Endothelial cell (in vitro differentiated cells): ENCODE measurements at regions not wholly inside any gene's neighbourhood (a gene's known extent, or its start where the extent isn't known, plus 50 kb on each side); places are given as distances from the start of the nearest gene placed in this dataset.
"Not testable (repeated sequence)": the region's sequence is repeated elsewhere in the genome, so short reads cannot be mapped to it uniquely, and the experiment has no call there.

Experiments used
- DNase-seq: peaks from one replicate; pipeline ENCODE4 v3.0.0; 2021; ENCODE audit warnings: low spot score
- H3K27ac Mint-ChIP-seq: one replicate; pipeline ENCODE4 v1.8.0; 2021; ENCODE audit warnings: mixed read lengths, inconsistent platforms; ENCODE audit not compliant: unreplicated experiment
- H3K27me3 Mint-ChIP-seq: one replicate; pipeline ENCODE4 v1.8.0; 2021; ENCODE audit warnings: mild to moderate bottlenecking, moderate library complexity, mixed read lengths, inconsistent platforms; ENCODE audit not compliant: unreplicated experiment
- H3K36me3 Mint-ChIP-seq: one replicate; pipeline ENCODE4 v1.8.0; 2021; ENCODE audit warnings: mild to moderate bottlenecking, low read depth, mixed read lengths, inconsistent platforms; ENCODE audit not compliant: unreplicated experiment
- H3K4me1 Mint-ChIP-seq: one replicate; pipeline ENCODE4 v1.8.0; 2021; ENCODE audit warnings: mild to moderate bottlenecking, mixed read lengths, inconsistent platforms; ENCODE audit not compliant: unreplicated experiment
- H3K4me3 Mint-ChIP-seq: one replicate; pipeline ENCODE4 v1.8.0; 2021; ENCODE audit warnings: mild to moderate bottlenecking, mixed read lengths, inconsistent platforms; ENCODE audit not compliant: unreplicated experiment
- H3K9me3 Mint-ChIP-seq: one replicate; pipeline ENCODE4 v1.8.0; 2021; ENCODE audit warnings: mixed read lengths, inconsistent platforms; ENCODE audit not compliant: unreplicated experiment
- TF ChIP-seq, protein P1 (sequence below): fragments of 200-600 bp; sonication (generic); IDR thresholded peaks from one replicate; pipeline ENCODE4 v1.5.0; 2021; ENCODE audit warnings: antibody characterized with exemption; ENCODE audit not compliant: unreplicated experiment

DNA sequence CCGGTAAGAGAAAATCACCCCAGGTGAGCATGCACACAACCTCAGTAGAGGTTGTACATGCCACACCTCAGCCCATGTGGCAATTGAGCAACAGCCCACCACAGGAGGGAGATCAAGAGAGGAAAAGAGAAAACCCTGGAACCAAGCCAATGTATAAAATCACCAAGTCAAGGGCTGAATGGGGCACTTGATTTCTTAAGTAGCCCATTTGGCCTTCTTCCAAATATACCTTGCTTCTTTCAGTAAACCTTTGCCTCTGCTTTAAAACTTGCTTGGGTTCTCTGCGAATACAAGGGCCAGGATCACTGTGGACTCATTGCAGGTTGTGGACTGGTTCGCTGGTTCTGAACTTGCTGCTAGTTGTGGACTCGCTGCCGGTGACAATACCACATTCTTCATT lies 1814.0 kb downstream of the PLA2G4A start:
- TF ChIP-seq, protein P1, sequence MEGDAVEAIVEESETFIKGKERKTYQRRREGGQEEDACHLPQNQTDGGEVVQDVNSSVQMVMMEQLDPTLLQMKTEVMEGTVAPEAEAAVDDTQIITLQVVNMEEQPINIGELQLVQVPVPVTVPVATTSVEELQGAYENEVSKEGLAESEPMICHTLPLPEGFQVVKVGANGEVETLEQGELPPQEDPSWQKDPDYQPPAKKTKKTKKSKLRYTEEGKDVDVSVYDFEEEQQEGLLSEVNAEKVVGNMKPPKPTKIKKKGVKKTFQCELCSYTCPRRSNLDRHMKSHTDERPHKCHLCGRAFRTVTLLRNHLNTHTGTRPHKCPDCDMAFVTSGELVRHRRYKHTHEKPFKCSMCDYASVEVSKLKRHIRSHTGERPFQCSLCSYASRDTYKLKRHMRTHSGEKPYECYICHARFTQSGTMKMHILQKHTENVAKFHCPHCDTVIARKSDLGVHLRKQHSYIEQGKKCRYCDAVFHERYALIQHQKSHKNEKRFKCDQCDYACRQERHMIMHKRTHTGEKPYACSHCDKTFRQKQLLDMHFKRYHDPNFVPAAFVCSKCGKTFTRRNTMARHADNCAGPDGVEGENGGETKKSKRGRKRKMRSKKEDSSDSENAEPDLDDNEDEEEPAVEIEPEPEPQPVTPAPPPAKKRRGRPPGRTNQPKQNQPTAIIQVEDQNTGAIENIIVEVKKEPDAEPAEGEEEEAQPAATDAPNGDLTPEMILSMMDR = no peak
- Mint-ChIP-seq H3K9me3 (no peaks in the 10 kb centered on the region), H3K36me3 (no peaks in the 10 kb centered on the region), H3K27ac (no peak overlapping the region), H3K4me1 (no peaks in the 10 kb centered on the region), H3K4me3 (no peak overlapping the region), H3K27me3 (no peaks in the 10 kb centered on the region)
- DNase-seq = no peak

DNA sequence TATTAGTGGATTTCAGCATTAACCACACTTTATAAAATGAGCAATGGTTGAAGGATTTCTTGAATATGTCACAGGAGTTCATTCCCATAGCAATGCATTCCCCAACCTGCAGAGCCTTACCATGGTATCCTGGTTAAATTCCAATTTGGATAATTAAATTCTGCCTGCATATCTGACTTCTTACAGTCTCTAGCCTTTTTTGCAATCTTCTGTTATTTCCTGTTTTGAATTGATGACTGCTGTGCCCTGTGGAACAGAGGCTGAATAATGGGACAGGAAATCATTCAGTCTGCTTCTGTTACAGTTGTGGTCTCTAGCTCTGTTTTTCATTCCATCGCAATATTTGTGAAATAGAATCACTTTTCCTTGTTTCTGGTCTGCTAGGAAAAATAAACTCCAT lies 1823.9 kb downstream of the PLA2G4A start:
- Mint-ChIP-seq H3K36me3 (no peaks in the 10 kb centered on the region), H3K9me3 (no peaks in the 10 kb centered on the region), H3K4me3 (no peak overlapping the region), H3K27me3 (no peaks in the 10 kb centered on the region), H3K4me1 (peaks cover 8% of the 10 kb centered on the region), H3K27ac (peak overlapping the region; percentile 7)
- TF ChIP-seq, protein P1 = no peak
- no peak for DNase-seq

DNA sequence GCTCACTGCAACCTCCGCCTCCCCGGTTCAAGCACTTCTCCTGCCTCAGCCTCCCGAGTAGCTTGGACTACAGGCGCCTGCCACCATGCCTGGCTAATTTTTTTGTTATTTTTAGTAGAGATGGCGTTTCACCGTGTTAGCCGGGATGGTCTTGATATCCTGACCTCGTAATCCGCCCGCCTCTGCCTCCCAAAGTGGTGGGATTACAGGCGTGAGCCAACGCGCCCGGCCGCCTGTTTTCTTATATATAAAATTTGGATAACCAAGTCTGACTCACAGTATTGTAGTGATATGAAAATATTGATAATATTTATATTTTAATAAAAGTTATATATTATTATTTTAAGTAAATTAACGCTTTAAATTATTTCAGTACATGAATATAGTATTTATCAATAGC lies 1821.7 kb downstream of the BRINP3 start:
- not testable (repeated sequence) for H3K27me3 Mint-ChIP-seq, H3K9me3 Mint-ChIP-seq, DNase-seq, H3K4me1 Mint-ChIP-seq, H3K27ac Mint-ChIP-seq, H3K36me3 Mint-ChIP-seq, H3K4me3 Mint-ChIP-seq

DNA sequence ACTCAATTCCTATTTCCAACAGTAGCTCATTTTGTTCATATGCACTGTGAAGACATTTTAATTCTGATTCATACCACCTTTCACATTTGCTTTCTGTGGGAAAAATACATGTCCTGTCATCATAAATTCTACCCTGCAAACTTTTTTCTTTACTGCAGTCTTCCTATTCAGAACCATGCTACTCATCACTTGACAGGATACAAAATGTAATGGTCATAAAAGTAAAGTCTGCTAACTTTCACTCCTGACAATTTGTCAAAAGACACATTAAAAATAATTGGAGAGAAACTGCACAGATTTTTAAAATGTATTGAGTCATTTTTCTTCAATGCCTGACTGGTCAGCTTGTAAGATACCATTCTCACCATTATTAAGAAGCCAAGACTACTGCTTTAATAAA lies 1817.1 kb downstream of the BRINP3 start:
- no peaks in the 10 kb centered on the region for H3K27me3 Mint-ChIP-seq
- DNase-seq = no peak
- H3K9me3 Mint-ChIP-seq = no peaks in the 10 kb centered on the region
- H3K27ac Mint-ChIP-seq = no peak overlapping the region
- TF ChIP-seq, protein P1 = no peak
- H3K4me3 Mint-ChIP-seq = no peak overlapping the region
- H3K4me1 Mint-ChIP-seq = no peaks in the 10 kb centered on the region
- no peaks in the 10 kb centered on the region for H3K36me3 Mint-ChIP-seq

DNA sequence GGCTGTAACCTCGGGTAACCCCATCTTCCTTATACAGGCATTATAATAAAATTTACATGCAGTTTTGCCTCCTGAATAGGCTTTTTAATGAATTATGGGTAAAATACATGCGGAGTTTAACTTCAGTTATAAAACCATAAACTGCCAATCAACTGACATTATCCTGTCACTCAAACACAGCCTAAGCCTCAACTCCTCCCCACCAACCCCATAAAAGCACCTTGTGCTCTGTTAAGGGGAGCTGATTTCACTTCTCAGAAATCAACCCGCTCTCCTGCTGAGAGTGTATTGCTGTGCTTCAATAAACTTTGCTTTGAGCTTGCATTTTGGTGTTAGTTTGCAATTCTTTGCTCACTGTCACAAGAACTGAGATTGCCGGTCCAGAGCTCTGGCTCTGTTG lies 1812.2 kb downstream of the BRINP3 start:
- no peaks in the 10 kb centered on the region for H3K27me3 Mint-ChIP-seq
- no peak overlapping the region for H3K4me3 Mint-ChIP-seq
- no peak overlapping the region for H3K27ac Mint-ChIP-seq
- no peak for DNase-seq
- H3K36me3 Mint-ChIP-seq = no peaks in the 10 kb centered on the region
- H3K9me3 Mint-ChIP-seq = no peaks in the 10 kb centered on the region
- H3K4me1 Mint-ChIP-seq = no peaks in the 10 kb centered on the region
- TF ChIP-seq, protein P1 = no peak

DNA sequence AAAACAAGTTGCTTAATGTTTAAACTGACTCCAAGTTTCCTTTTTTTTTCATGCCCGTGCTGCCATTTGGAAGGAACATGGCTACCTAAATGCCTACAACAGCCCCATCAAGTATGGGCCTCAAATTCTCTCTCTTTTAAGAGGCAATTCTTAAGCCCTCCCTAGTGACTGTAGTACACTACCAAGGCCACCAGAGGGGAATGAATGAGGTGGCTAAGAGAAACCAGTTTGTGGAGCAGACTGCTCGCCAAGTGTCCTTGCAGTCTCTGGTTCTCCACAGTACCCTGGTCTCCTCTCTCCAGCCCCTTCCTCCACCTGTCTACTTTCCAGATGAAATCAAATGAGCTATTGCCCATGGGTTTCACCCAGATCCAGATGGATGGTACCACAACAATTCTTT lies 1809.6 kb downstream of the BRINP3 start:
- no peaks in the 10 kb centered on the region for H3K27me3 Mint-ChIP-seq
- no peak overlapping the region for H3K4me3 Mint-ChIP-seq
- H3K36me3 Mint-ChIP-seq = no peaks in the 10 kb centered on the region
- TF ChIP-seq, protein P1 = peak; percentile 9
- DNase-seq = no peak
- no peaks in the 10 kb centered on the region for H3K9me3 Mint-ChIP-seq
- no peaks in the 10 kb centered on the region for H3K4me1 Mint-ChIP-seq
- H3K27ac Mint-ChIP-seq = no peak overlapping the region
